ENCODE measurements at regions not wholly inside any gene's neighbourhood (a gene's known extent, or its start where the extent isn't known, plus 50 kb on each side); places are given as distances from the start of the nearest gene placed in this dataset.
"Not testable (repeated sequence)": the region's sequence is repeated elsewhere in the genome, so short reads cannot be mapped to it uniquely, and the experiment has no call there.

DNA sequence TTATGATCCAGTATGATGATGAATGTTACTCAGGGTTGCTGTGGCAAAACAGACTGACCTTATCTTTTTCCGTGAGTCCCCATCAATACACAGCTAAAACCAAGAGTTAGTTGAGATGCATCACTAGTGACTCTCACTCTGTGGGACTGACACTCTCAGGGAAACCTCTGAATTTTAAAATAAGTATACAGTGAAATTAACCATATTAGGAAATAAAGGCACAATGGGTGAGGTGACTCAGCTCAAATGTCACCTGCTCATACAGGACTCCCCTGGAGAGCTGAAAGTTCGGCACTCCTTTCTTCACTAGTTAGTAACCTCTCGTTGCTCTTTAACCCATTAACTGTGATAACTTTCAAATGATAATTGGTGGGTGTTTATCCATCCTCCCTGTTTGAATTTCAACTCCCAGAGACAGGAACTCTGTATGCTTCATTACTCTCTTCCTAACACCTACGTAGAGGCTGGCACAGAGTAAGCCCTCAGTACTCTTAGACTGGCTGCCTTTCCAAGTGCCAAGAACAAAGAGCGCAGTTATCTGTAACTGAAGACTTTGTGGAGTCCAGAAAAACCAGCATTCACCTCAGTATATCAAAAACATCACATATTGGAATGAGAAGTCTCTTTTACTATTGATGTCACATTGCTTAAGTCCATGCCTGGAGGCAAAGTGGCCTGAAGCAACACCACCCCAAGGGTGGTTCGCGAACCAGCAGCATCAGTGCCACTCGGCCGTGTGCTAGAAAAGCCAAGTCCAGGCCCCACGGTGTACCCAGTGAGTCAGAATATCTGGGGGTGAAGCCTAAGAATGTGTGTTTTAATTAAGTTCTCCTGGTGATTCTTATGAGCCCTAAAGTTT, 91.1 kb downstream of the NIBAN1 start:
- no peak for DNase-seq

DNA sequence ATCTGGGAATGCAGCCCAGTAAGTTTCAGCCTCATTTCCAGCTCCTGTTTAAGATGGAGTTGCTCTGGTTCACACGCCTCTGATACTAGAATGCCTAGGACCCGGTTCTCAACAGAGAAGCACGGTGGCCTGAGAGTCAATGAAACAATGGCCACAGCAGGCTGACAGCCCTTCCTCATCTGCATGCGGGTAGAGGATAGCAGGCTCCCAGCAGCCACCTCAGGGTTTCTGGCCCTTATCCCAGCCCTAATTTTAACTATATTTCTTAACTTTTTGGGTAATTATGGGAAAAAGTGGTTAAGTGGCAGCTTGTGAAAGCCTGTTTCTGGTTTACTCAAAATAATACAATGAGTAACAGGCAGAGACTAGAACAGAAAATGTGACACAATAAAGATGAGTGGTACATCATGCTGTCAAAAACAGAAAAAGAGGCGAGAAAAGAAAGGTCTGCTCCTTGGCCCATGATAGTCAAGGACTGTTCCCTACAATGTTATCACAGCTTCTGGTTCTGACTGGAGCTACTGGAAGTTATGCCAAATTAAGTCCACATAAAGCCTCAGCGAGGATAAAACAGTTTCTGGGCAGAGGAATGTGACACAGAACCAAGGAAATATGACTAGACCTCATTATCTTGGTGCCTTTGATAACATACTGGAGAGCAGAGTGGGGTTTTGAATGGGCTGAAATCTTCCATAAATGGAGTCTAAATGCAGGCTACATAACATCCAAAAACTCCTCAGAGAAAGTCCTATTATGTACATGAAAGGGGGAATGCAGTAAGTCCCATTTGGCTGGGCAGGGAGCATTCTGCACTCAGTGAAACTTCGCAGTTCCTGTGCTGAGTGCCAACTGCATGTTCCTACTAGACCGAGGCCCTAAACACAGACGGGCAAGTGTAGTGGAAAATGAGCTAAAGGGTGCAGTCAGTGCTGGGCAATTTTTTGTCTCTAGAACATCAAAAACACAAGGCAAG, 92.1 kb downstream of the NIBAN1 start:
- no peak for DNase-seq

DNA sequence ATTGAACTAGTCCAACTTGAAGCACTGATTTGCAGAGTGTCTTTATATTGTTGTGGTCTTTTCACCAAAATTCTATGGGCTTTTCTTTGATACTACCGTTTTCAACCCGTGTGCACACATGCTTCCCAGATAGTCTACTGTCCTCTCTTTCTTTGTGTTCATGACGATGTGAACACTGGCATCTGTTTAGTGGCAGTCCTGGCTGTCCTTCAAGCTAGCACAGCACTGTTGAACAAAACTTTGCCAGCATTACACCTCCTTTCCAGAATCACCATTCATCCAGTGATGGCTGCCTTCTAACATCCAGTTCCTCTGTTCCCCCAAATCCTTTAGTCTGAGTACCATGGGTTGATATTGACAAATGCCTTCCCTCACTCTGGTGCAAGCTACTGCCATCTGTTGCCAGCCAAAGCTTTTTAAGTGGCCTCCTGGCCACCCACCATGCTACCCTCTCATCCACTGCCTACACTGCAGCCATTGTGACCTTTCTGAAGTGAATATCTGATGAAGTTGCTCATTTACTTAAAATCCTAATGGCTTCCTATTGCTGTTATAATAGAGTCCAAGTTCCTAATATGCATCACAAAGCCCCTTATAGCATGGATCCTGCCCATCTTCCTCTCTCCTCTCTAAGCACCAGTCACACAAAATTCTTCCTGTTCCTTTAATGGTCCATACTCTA, 94.3 kb downstream of the NIBAN1 start:
- no peak for DNase-seq

- no peak for DNase-seq
These were observed 95.7 kb downstream of the NIBAN1 start for GRCh38 chr1:184878602-184879001.

GRCh38 chr1:184878002-184878401, 96.3 kb downstream of the NIBAN1 start:
- no peak for DNase-seq

- not testable (repeated sequence) for DNase-seq
These were observed 98.3 kb downstream of the NIBAN1 start for GRCh38 chr1:184876015-184876414.

- DNase-seq: no peak
These were observed 99.1 kb downstream of the NIBAN1 start for GRCh38 chr1:184875218-184875617.

DNA sequence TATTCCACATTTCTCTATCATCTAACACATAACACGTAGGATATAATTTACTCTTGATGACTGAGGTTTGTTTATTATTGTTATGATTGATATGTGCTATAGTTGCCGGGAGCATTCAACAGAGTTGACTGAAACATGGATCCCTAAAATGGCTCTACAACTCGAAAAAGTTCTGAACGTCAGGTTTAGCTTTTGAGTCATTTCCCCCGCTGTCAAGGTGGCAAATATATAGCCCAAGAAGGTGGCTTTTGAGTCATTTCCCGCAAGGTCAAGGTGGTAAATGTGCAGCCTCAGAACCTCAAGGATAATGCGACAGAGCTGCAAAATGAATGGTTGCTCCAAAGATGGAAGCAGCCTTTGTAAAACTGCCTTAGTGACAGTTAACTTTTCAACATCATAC, 104.0 kb downstream of the NIBAN1 start:
- no peak for DNase-seq

GRCh38 chr1:184867866-184868689, 106.2 kb downstream of the NIBAN1 start:
- no peak for DNase-seq

DNA sequence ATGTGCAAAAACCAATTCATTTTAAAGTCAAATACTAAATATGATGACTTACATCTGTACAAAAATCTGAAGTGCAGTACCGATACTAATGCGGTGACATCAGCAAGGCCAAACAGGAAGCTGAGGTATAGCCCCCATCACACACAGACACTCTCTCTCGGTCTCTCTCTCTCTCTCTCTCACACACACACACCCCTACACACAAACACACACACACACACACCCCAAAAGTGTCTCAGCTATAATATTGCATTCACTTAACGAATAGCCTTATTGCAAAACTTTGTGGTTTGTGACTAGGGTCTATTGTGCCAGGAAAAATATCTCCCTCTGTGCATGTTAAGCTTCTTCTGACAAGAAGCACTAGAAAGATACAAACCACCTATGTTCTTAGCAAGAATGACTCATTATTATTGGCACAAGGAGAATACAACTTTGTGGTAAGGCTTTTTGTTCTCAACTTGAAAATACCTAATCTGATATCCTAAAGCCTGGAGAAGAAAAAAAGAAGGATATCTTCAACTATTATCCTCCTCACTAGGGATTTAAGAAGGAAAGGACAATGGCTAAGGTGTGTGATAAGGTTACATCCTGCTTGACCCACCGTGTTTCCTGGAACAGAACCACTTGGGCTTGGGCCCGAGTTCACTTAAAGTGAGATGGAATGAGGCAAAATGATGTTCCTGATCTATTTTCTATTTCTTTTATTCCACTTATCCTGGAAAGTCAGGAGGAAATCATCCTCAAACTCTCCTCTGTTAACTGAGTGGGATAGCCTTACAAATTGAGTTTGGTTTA, 107.1 kb downstream of the NIBAN1 start:
- DNase-seq: peak; percentile 46

GRCh38 chr1:184866586-184866985, 107.7 kb downstream of the NIBAN1 start:
- no peak for DNase-seq

GRCh38 chr1:184865831-184866230, 108.5 kb downstream of the NIBAN1 start:
- DNase-seq: no peak

- DNase-seq: no peak
These were observed 107.2 kb upstream of the EDEM3 start for GRCh38 chr1:184861755-184862336.

DNA sequence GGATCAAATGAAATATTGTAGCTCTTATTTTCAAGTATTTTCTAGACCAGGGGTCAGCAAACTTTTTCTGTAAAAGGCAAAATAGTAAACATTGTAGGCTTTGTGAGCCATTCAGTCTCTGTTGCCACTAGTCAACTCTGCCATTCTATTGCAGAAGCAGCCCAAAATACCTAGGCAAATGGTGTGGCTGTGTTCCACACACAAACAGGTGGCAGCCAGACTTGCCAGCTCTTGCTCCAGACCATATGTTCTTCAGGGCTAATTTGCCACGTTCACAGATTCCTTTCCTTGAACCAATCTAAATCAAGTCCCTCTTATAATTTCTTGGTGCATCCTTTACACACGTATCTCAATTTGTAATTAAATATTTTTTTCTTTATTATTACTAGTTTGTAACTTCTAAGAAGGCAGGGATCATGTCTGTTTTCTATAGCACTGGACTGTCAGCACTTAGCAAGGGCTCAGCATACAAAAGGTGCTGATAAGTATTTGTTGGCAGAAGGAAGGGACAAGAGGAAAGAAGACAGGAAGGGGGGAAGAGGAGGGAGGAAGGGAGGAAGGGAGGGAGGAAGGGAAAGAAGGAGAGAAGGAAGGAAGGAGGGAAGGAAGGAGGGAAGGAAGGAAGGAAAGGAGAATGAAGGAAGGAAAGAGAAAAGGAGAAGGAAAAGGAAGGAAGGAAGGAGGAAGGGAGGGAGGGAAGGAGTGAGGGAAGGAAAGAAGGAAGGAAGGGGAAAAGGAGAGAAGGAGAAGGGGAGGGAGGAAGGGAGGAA, 106.5 kb upstream of the EDEM3 start:
- DNase-seq: no peak

- no peak for DNase-seq
These were observed 105.9 kb upstream of the EDEM3 start for GRCh38 chr1:184860535-184860934.

DNA sequence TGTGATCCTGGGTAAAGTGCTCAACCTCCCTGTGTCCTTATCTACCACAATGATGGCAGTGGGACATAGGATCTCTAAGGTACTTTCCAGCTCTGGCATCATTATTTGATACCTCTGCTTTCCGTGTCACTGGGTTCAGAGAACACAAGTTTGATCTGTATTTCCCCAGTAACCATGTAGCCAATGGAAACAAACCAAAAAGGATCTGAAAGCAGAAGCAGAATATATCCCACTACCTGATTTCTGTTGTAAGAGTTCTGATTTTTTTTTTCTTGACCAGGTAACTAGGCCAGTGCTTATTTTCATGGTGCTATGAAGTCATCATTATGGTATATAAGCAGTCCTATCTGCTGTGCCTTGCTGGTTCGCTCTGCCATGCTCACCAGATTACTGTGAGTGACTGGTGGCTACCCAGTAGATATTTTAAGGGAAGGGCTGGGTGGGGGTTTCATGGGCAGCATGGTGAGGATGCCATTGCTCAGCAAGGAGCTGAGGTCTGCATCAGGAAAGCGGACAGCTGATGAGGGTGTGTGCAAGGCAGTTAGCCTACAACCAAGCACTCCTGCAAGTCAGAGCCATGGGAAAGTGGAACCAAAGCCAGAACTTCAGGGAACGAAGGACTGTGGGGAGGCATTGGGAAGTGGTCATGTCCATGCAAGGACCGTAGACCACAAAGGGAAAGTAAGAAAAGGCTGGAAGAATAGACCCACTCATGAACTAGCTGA, 104.9 kb upstream of the EDEM3 start:
- no peak for DNase-seq

DNA sequence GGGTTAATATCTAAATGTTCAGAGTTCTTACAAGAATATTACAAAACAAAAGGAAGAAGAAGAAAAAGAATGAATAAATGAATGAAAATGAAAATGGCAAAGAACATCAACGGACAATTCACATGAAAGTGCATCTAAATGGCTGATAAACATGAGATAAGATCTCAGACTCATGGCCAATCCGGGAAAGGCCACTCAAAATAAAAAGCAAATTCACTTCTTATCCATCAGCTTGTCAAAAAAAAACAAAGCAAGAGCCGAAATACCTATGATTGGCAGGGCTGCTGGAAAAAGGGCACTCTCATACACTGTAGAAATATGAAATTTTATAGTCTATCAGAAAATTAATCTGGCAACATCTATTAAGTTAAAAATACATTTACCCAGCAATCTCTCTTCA, 103.6 kb upstream of the EDEM3 start:
- DNase-seq: no peak

- DNase-seq: no peak
These were observed 100.0 kb upstream of the EDEM3 start for GRCh38 chr1:184854496-184855140.

DNA sequence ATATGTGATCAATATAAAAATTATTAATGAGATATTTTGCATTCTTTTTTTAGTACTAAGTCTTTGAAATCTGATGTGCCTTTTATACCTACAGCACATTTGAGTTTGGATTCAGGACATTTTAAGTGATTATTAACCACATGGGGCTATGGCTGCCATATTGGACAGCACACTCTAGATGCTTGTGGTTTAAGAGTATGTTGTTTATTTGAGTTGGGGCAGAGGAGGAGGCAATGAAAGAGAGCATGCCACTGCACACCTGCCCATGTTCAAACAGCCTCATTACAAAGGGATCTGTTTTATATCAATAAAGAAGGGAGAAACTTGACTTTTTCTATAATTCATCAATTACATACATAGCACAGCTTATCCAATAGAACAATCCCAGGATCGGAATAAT, 99.4 kb upstream of the EDEM3 start:
- no peak for DNase-seq

Measured in activated CD4-positive, CD25-positive, alpha-beta regulatory T cell treated with anti-CD3 and anti-CD28 coated beads, Interleukin-2, amount 50 U/mL, for 72 hours (primary cell).